IMR-90 (cell line): ENCODE measurements at regions not wholly inside any gene's neighbourhood (a gene's known extent, or its start where the extent isn't known, plus 50 kb on each side); places are given as distances from the start of the nearest gene placed in this dataset.

Source experiments
- ATAC-seq: fragments of 200-7000 bp; cut with Tn5 transposase; 2 replicates; pipeline ENCODE4 v1.9.1; 2020; ENCODE audit warnings: low read depth, mild to moderate bottlenecking, moderate library complexity
- BruUV-seq: library from RNA; stranded (reverse); fragments of 400-500 nt; replicated peaks from 2 replicates; lab custom pipeline; 2021; lab: Mats Ljungman, UMichigan
- CTCF ChIA-PET: fragments of 300-600 bp; formaldehyde crosslinking; extraction: SDS; loops from one replicate; lab custom pipeline; 2021; ENCODE audit warnings: antibody characterized with exemption; lab: Yijun Ruan, JAX
- POLR2A ChIA-PET: fragments of 300-600 bp; sonication (Branson Sonifier 250); formaldehyde crosslinking; loops from one replicate; lab custom pipeline; 2022; ENCODE audit warnings: antibody characterized with exemption; ENCODE audit not compliant: unreplicated experiment; lab: Charles Lee
- DNase-seq: peaks from one replicate; pipeline ENCODE4 v3.0.0; 2013
- H2AFZ ChIP-seq: replicated peaks from 2 replicates; pipeline ENCODE3; 2013; ENCODE audit warnings: low read length, mild to moderate bottlenecking; ENCODE audit not compliant: poor library complexity
- H2AK5ac ChIP-seq: 2 replicates; pipeline ENCODE4 v1.6.1; 2013; ENCODE audit warnings: low read depth, low read length, inconsistent platforms
- H2AK9ac ChIP-seq: replicated peaks from 2 replicates; pipeline ENCODE3; 2013; ENCODE audit warnings: mild to moderate bottlenecking, low read depth, low read length, moderate library complexity; ENCODE audit not compliant: poor library complexity
- H2BK120ac ChIP-seq: 2 replicates; pipeline ENCODE4 v1.6.1; 2013; ENCODE audit warnings: low read depth, low read length, inconsistent platforms
- H2BK15ac ChIP-seq: 3 replicates; pipeline ENCODE4 v1.6.1; 2013; ENCODE audit warnings: low read depth, low read length, inconsistent platforms
- H2BK20ac ChIP-seq: 2 replicates; pipeline ENCODE4 v1.6.1; 2013; ENCODE audit warnings: low read depth, mild to moderate bottlenecking, inconsistent platforms, low read length, moderate library complexity
- H2BK5ac ChIP-seq: 2 replicates; pipeline ENCODE4 v1.6.1; 2013; ENCODE audit warnings: mild to moderate bottlenecking, low read depth, low read length, inconsistent platforms; ENCODE audit not compliant: poor library complexity, severe bottlenecking
- H3K14ac ChIP-seq: replicated peaks from 2 replicates; pipeline ENCODE4 v1.6.1; 2013; ENCODE audit warnings: low read depth, low read length, inconsistent platforms
- H3K18ac ChIP-seq: 2 replicates; pipeline ENCODE4 v1.6.1; 2013; ENCODE audit warnings: low read depth, low read length, control low read depth
- H3K23ac ChIP-seq: 2 replicates; pipeline ENCODE4 v1.6.1; 2013; ENCODE audit warnings: low read depth, low read length, inconsistent platforms
- H3K27ac ChIP-seq: 2 replicates; pipeline ENCODE4 v1.5.1; 2013; ENCODE audit warnings: mild to moderate bottlenecking, control low read depth, low read length; ENCODE audit not compliant: insufficient read depth
- H3K27me3 ChIP-seq: 2 replicates; pipeline ENCODE4 v1.6.1; 2013; ENCODE audit warnings: low read length; ENCODE audit not compliant: control insufficient read depth, insufficient read depth
- H3K36me3 ChIP-seq: 2 replicates; pipeline ENCODE4 v1.6.1; 2013; ENCODE audit warnings: low read length, mixed read lengths; ENCODE audit not compliant: control insufficient read depth, insufficient read depth
- H3K4ac ChIP-seq: 2 replicates; pipeline ENCODE4 v1.6.1; 2013; ENCODE audit warnings: low read depth, low read length, inconsistent platforms
- H3K4me1 ChIP-seq: 2 replicates; pipeline ENCODE4 v1.6.1; 2013; ENCODE audit warnings: low read length, mixed read lengths; ENCODE audit not compliant: control insufficient read depth, insufficient read depth
- H3K4me2 ChIP-seq: 2 replicates; pipeline ENCODE4 v1.6.1; 2013; ENCODE audit warnings: low read depth, mild to moderate bottlenecking, control low read depth, low read length, moderate library complexity
- H3K4me3 ChIP-seq: 2 replicates; pipeline ENCODE4 v1.5.1; 2013; ENCODE audit warnings: low read depth, mild to moderate bottlenecking, control low read depth, low read length, moderate library complexity; ENCODE audit not compliant: insufficient read depth
- H3K56ac ChIP-seq: 2 replicates; pipeline ENCODE4 v1.6.1; 2013; ENCODE audit warnings: low read length, inconsistent platforms; ENCODE audit not compliant: insufficient read depth; ENCODE audit errors: extremely low read depth
- H3K79me1 ChIP-seq, 2 experiments: 2 replicates each; pipeline ENCODE4 v1.6.1; 2013; ENCODE audit warnings: low read length in 2 of 2, inconsistent platforms in 1 of 2, low read depth in 1 of 2
- H3K9ac ChIP-seq: 2 replicates; pipeline ENCODE4 v1.6.1; 2013; ENCODE audit warnings: low read depth, low read length, control low read depth
- H3K9me1 ChIP-seq: 2 replicates; pipeline ENCODE4 v1.6.1; 2013; ENCODE audit warnings: low read length, inconsistent platforms; ENCODE audit not compliant: insufficient read depth
- H3K9me3 ChIP-seq: 2 replicates; pipeline ENCODE4 v1.6.1; 2013; ENCODE audit warnings: low read length; ENCODE audit not compliant: control insufficient read depth, insufficient read depth
- H4K20me1 ChIP-seq: 2 replicates; pipeline ENCODE4 v1.6.1; 2013; ENCODE audit warnings: low read length, inconsistent platforms; ENCODE audit not compliant: insufficient read depth
- H4K5ac ChIP-seq: 2 replicates; pipeline ENCODE4 v1.6.1; 2013; ENCODE audit warnings: mild to moderate bottlenecking, low read depth, low read length, control low read depth
- H4K8ac ChIP-seq, 2 experiments: 2 replicates each; pipeline ENCODE4 v1.6.1; 2013; ENCODE audit warnings: low read depth in 2 of 2, low read length in 2 of 2, control low read depth in 1 of 2, inconsistent platforms in 1 of 2
- H4K91ac ChIP-seq: 2 replicates; pipeline ENCODE4 v1.6.1; 2013; ENCODE audit warnings: low read depth, low read length, inconsistent platforms; ENCODE audit not compliant: insufficient read depth
- BHLHE40 ChIP-seq: fragments of 150-350 bp; IDR thresholded peaks from 2 replicates; pipeline ENCODE4 v1.6.1; 2016; ENCODE audit warnings: mild to moderate bottlenecking, low read depth, low read length
- CEBPB ChIP-seq: IDR thresholded peaks from 2 replicates; pipeline ENCODE4 v1.6.1; 2012; ENCODE audit warnings: low read depth, low read length, improper control_type of control experiment
- CHD1 ChIP-seq: IDR thresholded peaks from 2 replicates; pipeline ENCODE4 v1.6.1; 2012; ENCODE audit warnings: low read depth, low read length, improper control_type of control experiment
- CTCF ChIP-seq: conservative IDR thresholded peaks from 2 replicates; pipeline ENCODE4 v1.5.1; 2012; ENCODE audit warnings: mild to moderate bottlenecking, low read depth, low read length, improper control_type of control experiment
- ELK1 ChIP-seq: fragments of 150-350 bp; IDR thresholded peaks from 2 replicates; pipeline ENCODE4 v1.6.1; 2016; ENCODE audit warnings: low read depth, mild to moderate bottlenecking, low read length, moderate library complexity, borderline replicate concordance
- FOS ChIP-seq: fragments of 150-350 bp; IDR thresholded peaks from 2 replicates; pipeline ENCODE4 v1.6.1; 2016; ENCODE audit warnings: low read depth, low read length
- MAFK ChIP-seq: IDR thresholded peaks from 2 replicates; pipeline ENCODE4 v1.6.1; 2012; ENCODE audit warnings: low read depth, low read length, improper control_type of control experiment
- MAZ ChIP-seq: IDR thresholded peaks from 2 replicates; pipeline ENCODE4 v1.6.1; 2012; ENCODE audit warnings: low read depth, mild to moderate bottlenecking, low read length, improper control_type of control experiment, moderate library complexity, borderline replicate concordance
- MXI1 ChIP-seq: IDR thresholded peaks from 2 replicates; pipeline ENCODE4 v1.6.1; 2012; ENCODE audit warnings: low read depth, mild to moderate bottlenecking, low read length, moderate library complexity, borderline replicate concordance
- NFE2L2 ChIP-seq: fragments of 150-350 bp; IDR thresholded peaks from 2 replicates; pipeline ENCODE4 v1.6.1; 2016; ENCODE audit warnings: low read depth, mild to moderate bottlenecking, low read length
- POLR2A ChIP-seq: IDR thresholded peaks from 2 replicates; pipeline ENCODE4 v1.6.1; 2012; ENCODE audit warnings: mild to moderate bottlenecking, low read depth, low read length
- RAD21 ChIP-seq: IDR thresholded peaks from 2 replicates; pipeline ENCODE4 v1.6.1; 2012; ENCODE audit warnings: low read length, improper control_type of control experiment
- RCOR1 ChIP-seq: IDR thresholded peaks from 2 replicates; pipeline ENCODE4 v1.6.1; 2012; ENCODE audit warnings: mild to moderate bottlenecking, low read length, improper control_type of control experiment; ENCODE audit not compliant: insufficient replicate concordance
- RFX5 ChIP-seq: IDR thresholded peaks from 2 replicates; pipeline ENCODE4 v1.8.0; 2012; ENCODE audit warnings: low read depth, mild to moderate bottlenecking, low read length, moderate library complexity
- SMC3 ChIP-seq: fragments of 150-350 bp; IDR thresholded peaks from 2 replicates; pipeline ENCODE4 v1.6.1; 2016; ENCODE audit warnings: low read depth, mild to moderate bottlenecking, antibody characterized with exemption, low read length, moderate library complexity
- USF2 ChIP-seq: fragments of 150-350 bp; IDR thresholded peaks from 2 replicates; pipeline ENCODE4 v1.6.1; 2017; ENCODE audit warnings: mild to moderate bottlenecking, antibody characterized with exemption, low read length, low read depth
- dilution Hi-C: fragments of 300-500 bp; cut with HindIII; formaldehyde crosslinking; loops from one replicate; pipeline ENCODE4 v1.14.3; 2018; ENCODE audit warnings: low sequenced_read_pairs; ENCODE audit not compliant: unreplicated experiment
- in situ Hi-C: fragments of 300-500 bp; cut with MboI; formaldehyde crosslinking; loops from 3 replicates; pipeline ENCODE4 v1.14.3; 2019; ENCODE audit warnings: low sequenced_read_pairs, inconsistent platforms, mixed read lengths
- intact Hi-C: fragments of 100-400 bp; cut with micrococcal nuclease; formaldehyde crosslinking; loops from 2 replicates; pipeline ENCODE4 v1.10.0; 2022

- no peak for ATAC-seq
- H3K56ac ChIP-seq = no peak overlapping the region
- H3K4me3 ChIP-seq = no peak overlapping the region
- H2BK5ac ChIP-seq = no peak overlapping the region
- no peaks in the 10 kb centered on the region for H3K9me3 ChIP-seq
- no peak overlapping the region for H2AFZ ChIP-seq
- H2AK5ac ChIP-seq = no peak overlapping the region
- no peaks in the 10 kb centered on the region for H3K4me1 ChIP-seq
- H3K9ac ChIP-seq = no peak overlapping the region
- no peak overlapping the region for H3K4me2 ChIP-seq
- H2AK9ac ChIP-seq = no peak overlapping the region
- BruUV-seq = no TSS peak
- no peak overlapping the region for H3K18ac ChIP-seq
- no peak overlapping the region for H3K4ac ChIP-seq
- in situ Hi-C loops = no loop called here
- H3K23ac ChIP-seq = no peak overlapping the region
- no peaks in the 10 kb centered on the region for H3K79me1 ChIP-seq
- H4K5ac ChIP-seq = no peak overlapping the region
- H2BK20ac ChIP-seq = no peak overlapping the region
- no peak for DNase-seq
- POLR2A ChIA-PET = no interaction called here
- no peak overlapping the region for H2BK15ac ChIP-seq
- CTCF ChIA-PET = no interaction called here
- H3K14ac ChIP-seq = no peak overlapping the region
- TF ChIP-seq BHLHE40 (no peak), NFE2L2 (no peak), RCOR1 (no peak), SMC3 (no peak), MXI1 (no peak), ELK1 (no peak), RFX5 (no peak), RAD21 (no peak), CEBPB (no peak), USF2 (no peak), FOS (no peak), POLR2A (no peak), MAZ (no peak), MAFK (no peak), CTCF (no peak), CHD1 (no peak)
- peaks cover 2% of the 10 kb centered on the region; the same call in 1 of the 2 replicates for H3K36me3 ChIP-seq
- H4K20me1 ChIP-seq = no peaks in the 10 kb centered on the region
- H2BK120ac ChIP-seq = no peak overlapping the region
- dilution Hi-C loops = no loop called here
- intact Hi-C loops = no loop called here
- H4K8ac ChIP-seq = no peak overlapping the region
- no peaks in the 10 kb centered on the region for H3K27me3 ChIP-seq
- no peak overlapping the region for H3K27ac ChIP-seq
- no peaks in the 10 kb centered on the region for H3K9me1 ChIP-seq
- no peak overlapping the region for H4K91ac ChIP-seq
These were observed 120.3 kb upstream of the ADAMTS9 start for GRCh38 chr3:64808061-64808460.
